Epithelial cell of proximal tubule (primary cell): ENCODE measurements at regions not wholly inside any gene's neighbourhood (a gene's known extent, or its start where the extent isn't known, plus 50 kb on each side); places are given as distances from the start of the nearest gene placed in this dataset.
"Not testable (repeated sequence)": the region's sequence is repeated elsewhere in the genome, so short reads cannot be mapped to it uniquely, and the experiment has no call there.

Source experiments
- DNase-seq: peaks from one replicate; pipeline ENCODE4 v3.0.0-alpha.2; 2011; ENCODE audit warnings: low read depth
- H3K4me3 ChIP-seq: 2 replicates; pipeline ENCODE4 v1.5.1; 2011; ENCODE audit warnings: low read depth, mild to moderate bottlenecking, low read length
- CTCF ChIP-seq: conservative IDR thresholded peaks from 2 replicates; pipeline ENCODE4 v1.5.1; 2012; ENCODE audit warnings: low read depth, mild to moderate bottlenecking, low read length

- TF ChIP-seq CTCF = no peak
- no peak for DNase-seq
- H3K4me3 ChIP-seq = no peak overlapping the region
These were observed 52.6 kb upstream of the ABCD2 start for GRCh38 chr12:39671898-39672875.

GRCh38 chr12:39669539-39669938 lies 49.9 kb upstream of the ABCD2 start:
- not testable (repeated sequence) for H3K4me3 ChIP-seq, DNase-seq
